ENCODE measurements at regions not wholly inside any gene's neighbourhood (a gene's known extent, or its start where the extent isn't known, plus 50 kb on each side); places are given as distances from the start of the nearest gene placed in this dataset.

DNA sequence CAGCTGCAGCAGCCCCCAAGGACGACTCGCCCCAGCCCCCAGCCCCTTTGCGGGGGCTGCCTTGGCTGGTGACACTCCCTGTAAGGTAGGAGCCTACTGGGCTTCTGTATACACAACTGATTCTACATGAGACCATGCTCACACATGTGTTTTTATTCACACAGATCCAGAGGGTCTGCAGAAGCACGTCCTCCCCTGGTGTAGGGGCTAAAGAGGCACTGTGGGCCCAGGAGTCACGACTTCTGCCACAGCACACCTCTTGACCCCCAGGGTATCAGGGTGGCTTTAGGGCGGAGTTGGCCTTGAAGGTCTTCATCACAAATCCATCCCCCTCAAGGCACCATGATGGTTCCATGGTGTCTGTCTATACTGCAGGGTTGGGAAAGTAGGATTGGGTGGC lies 931.2 kb downstream of the TBC1D22A start:
- DNase-seq (ENCODE audit: low read depth in 3 of 3): no peak

DNA sequence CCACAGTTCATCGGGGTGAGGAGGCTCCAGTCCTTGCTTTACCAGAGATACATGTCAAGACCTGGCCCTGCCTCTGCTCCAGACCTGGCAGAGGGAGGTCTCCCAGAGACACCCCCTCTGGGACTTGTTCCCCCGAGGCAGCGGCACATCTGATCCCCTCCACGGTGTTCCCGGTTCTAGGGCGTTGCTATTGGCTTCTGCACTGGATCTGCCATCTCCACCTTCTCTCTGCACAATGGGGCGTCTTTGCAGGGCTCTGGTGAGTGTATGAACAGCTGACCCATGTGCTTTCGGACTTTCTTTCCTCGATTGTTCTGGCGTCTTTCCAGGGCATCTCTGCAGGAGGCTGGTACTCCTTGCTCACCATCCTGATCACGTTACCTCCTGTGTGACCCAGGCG lies 930.4 kb downstream of the TBC1D22A start:
- no peak for DNase-seq (ENCODE audit: low read depth in 3 of 3)

DNA sequence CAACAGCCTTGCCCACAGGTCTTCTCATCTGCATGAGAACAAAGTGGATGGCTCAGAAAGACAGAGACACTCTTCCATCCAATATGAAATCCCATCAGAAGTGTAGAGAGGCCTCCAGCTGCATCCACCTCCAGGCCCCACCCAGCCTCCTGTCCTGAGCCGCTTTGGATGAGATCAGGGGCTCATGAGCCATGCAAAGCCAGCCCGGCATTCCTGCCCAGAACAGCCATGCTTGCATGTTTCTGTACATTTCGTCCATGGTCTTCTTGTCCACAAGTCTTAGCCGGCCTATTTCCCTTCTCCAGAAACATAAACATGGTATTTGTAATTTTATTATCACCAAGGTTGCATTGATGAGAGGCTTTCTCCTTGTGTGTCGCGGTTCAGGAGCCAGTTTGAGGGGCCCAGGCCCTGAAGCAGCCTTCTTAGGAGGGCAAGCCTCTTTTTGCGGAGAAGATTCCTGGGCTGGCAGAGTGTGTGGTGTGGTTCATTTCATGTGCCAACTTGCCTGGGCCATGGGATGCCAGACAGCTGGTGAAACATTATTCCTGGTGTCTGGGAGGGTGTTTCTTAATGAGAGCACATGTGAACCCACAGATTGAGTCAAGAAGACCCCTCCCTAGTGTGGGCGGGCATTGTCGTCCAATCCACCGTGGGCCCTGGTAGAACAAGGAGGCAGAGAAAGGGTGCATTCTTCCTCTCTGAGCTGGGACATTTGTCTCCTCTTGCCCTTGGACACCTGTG lies 928.9 kb downstream of the TBC1D22A start:
- no peak for DNase-seq (ENCODE audit: low read depth in 3 of 3)

DNA sequence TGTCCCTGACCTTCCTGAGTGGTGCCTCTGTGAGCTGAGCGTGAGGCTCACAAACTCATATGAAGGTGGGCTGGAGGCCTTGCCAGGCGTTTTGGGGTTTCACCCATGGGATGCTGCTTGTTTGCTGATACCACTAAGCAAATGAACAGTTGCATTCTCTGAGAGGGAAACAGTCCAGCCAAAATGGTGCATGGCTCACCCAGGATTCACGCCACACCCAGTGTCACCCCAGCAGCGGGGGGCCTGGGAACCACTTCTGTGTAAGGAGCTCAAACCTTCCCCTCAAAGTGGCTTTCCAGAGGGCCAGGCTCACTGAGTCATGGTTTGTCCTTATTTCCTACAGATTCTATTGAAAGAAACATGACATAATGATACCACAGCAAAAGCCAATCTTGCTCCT lies 928.1 kb downstream of the TBC1D22A start:
- no peak for DNase-seq (ENCODE audit: low read depth in 3 of 3)

DNA sequence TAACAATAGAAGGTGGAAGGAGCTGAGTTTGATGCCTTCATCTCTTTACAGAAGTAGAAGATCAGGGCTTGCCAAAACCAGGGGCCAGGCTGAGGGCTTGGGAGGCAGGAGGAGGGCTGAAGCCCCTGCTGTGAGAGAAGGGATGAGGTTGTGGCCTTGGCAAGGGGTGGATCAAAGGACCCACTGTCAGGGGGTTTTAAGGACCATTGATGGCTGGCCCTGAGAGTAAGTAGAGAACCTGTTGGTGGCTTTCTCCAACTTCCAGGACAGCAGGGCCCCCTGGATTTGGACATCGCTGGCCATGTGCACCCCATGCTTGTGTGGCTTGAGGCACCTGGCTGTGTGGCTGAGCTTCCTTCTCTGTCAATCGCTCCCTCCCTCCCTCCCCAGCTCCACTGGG lies 927.7 kb downstream of the TBC1D22A start:
- no peak for DNase-seq (ENCODE audit: low read depth in 3 of 3)

DNA sequence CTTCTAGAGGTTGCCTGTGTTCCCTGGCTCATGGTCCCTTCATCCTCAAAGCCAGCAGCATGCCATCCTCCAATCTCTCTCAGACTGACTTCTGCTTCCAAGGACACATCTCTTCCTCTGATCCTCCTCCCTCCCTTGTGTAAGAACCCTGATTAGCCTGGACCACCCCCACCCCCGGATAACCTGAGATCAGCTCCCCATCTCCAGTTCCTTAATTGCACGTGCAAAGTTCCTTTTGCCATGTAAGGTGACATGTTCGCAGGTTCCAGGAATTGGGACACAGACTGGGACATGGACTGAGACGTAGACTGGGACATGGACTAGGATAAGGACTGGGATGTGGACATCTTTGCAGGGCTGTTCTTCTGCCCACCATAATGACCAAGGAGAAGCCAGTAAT lies 925.3 kb downstream of the TBC1D22A start:
- DNase-seq (ENCODE audit: low read depth in 3 of 3): no peak

DNA sequence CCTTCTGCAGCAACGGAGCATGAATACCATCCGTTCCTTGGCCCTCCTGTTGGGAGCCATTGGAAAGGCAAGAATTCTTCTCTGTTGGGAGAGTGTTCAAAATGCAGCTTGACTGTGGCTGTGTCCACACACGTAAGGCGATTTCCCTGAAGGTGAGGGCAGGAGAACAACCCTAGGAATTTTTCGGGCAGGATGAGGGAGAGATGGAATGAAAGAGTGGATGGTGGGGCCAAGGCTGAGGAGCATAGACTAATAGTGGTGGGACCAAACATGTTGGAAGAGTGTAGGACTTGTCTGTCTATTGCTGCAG lies 924.9 kb downstream of the TBC1D22A start:
- no peak for DNase-seq (ENCODE audit: low read depth in 3 of 3)

DNA sequence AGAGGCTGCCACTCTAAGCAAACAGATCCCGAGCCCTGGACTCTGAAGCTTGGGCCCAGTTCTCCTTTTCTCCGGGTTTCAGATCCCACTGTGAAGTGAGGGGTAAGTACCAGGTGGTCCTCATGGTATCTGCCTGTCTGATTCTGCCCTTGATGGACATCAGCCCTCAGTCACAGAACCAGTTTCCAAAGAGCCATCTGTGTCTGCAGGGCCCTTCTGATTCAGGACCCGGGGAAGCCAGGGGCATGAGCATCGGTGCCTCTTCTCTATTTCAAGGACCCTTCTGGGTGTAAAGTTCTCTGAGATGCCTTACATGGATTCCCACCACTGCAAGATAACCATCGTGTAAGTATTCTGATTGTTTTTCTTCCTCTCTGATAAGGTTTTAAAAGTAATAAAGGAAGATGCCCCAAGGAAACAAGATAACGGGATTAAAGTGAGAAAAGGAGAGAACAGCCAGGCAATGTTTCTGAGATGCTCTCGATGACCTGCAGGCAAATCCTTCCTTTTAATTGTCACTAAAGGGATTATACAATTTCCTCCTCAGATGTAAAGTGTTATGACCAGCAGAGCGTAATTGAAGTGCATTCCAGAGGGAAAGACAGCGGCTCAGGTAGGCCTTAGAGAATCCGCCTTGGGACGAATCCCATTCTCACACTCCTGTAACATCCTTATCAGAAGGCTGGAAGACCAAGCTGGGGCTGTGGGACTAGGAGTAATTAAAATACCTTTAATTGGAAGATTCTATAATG lies 924.3 kb downstream of the TBC1D22A start:
- no peak for DNase-seq (ENCODE audit: low read depth in 3 of 3)

DNA sequence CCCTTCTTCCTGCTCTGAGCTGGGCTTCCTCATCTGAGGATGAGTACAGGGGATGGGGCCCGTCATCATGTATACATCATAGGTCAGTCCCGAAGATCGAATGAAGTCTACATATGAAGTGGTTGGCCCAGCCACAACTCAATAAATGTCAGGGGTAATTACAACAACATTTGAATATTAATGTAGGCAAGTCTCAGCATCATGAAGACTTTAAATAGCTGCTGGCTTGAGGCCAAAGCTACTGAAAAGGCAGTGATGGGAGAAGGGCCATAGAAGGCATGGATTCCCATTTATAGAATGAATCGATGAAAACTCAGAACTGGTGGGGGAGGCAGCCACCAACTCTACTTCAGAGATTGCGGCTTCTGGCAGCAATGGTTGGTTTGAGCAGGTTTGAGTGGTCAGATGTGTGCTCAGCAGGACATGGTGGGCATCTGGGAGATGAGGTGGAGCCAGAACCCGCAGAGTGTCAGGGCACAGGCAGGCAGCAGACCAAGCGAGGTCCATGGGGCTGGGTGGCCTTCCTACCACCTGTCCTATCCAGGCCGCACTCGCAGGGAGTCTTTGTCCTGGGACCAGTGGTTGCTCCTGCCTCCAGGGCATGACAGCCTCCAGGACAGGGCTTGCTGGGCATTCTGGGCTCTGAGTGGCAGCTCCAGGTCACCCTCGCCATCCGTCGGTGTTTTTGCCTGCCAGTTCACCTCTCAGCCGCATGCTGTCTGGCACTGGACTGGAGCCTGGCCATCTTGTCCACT lies 919.1 kb downstream of the TBC1D22A start:
- DNase-seq (ENCODE audit: low read depth in 3 of 3): no peak

DNA sequence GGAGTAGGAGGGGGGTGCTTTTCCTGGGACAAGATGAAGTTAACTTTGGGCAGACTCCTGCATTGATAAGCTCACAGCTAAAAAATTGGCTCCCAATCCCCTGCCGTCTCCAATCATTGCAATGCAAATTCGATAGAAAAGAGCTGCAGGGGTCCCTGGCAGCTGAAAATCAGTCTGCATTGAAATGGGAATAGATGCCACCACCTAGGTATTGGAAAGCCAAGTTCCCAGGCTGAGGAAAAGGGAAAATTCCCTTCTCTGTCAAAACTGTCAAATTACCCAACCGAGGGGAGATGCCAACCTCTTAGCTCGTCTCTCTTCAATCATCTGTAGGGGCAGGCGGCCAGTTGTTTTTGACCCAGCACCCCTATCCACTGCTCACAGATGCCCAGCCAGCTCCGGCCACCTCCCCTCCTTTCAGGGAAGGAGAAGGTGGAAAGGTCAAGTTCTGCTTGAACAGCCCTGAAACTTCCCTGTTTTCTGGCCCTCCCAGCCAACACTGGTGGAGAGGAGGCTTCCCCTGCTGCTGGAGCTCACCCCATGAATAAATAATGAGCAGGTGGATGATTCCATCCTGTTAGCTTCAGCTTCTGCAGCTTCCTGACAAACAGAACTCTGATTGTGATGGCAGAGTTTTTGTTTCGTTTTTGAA lies 916.3 kb downstream of the TBC1D22A start:
- no peak for DNase-seq (ENCODE audit: low read depth in 3 of 3)

DNA sequence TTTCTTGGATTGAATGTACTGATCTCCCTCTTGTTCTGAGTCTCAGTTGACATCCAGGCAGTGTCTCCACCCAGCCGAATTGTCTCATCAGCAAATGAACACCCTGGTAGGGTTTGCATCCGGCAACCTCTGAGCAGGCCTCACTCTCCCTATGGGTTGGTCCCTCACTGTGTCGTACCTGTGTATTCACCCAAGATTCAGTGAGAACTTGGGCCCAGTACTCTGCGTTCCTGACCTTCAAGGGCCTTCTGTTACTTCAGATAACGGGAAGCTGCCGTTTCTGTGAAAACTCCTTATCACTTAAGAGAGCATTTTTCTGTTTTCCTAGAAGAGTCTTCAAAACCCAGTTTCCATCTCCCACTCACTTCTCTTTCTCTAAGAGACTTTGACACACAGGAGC lies 915.6 kb downstream of the TBC1D22A start:
- DNase-seq (ENCODE audit: low read depth in 3 of 3): no peak

DNA sequence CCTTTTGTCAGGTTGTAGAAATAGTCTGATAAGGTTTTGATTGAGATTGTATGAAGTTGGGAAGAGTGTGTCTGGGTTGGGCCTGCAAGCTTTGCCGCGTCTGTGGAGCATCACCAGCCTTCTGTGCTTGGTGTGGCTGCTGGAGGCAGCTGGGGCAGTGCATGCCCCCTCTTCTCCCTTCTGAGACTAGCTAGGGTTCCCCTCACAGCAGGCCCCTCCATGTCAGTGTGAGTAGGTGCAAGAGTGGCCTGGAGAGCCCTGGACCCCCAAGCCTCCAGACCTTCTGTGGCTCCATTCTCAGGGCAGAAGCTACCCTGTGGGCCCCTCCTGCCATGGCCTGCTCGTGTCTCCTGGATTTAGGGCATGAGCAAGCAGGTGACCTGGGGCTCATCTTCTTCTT lies 914.2 kb downstream of the TBC1D22A start:
- no peak for DNase-seq (ENCODE audit: low read depth in 3 of 3)

DNA sequence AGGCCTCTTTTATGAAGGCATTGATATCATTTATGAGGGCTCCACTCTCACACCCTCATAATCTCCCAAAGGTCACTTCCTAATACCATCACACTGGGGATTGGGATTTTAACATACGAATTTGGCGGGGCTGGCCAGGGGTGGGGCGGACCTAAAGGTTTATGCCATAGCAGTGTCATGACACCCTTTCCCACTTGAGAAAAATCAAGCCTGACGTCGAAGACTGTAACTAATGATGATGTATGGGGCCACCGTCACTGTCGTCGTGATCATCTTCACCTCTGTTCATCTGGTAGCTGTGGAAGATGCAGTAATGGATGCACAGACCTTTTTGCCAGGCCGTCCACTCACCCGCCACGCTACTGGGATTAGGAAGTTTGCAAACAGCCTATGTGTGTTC lies 912.1 kb downstream of the TBC1D22A start:
- no peak for DNase-seq (ENCODE audit: low read depth in 3 of 3)

DNA sequence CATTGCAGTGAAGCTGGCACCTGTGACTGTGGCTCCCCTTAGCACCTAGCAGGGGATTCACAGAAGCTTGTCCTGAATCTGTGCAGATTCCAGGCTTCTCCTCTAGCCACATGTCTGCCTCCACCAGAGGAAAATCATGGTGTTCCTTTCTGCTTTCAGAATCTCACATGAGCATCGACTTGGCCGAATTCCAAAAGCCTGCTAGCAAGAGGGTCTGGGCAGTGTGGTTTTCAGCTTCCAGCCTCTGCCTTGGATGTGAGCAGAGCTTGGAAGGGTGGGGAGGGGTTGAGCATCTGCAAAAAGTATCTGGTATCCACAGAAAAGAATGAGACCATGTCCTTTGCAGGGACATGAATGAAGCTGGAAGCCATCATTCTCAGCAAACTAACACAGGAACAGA lies 911.1 kb downstream of the TBC1D22A start:
- DNase-seq (ENCODE audit: low read depth in 3 of 3): no peak

DNA sequence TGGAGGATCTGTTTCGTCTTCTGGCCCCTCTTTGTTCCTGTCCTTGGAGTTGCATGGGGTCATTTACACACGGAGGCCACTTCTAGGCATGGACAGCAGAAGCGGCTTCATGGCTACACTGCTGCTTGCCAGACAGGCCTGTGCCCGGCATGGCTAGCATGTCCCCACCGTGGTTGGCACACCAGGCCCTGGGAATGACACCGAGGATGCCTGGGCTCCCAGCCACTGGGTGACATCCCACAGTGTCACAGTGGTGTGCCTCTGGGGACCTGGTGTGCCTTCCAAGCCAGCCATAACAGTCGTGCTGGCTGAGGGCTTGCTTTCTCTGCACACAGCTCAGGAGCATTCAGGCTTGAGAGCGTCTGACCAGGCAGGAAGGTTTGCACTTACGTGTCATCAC lies 910.1 kb downstream of the TBC1D22A start:
- DNase-seq (ENCODE audit: low read depth in 3 of 3): no peak

DNA sequence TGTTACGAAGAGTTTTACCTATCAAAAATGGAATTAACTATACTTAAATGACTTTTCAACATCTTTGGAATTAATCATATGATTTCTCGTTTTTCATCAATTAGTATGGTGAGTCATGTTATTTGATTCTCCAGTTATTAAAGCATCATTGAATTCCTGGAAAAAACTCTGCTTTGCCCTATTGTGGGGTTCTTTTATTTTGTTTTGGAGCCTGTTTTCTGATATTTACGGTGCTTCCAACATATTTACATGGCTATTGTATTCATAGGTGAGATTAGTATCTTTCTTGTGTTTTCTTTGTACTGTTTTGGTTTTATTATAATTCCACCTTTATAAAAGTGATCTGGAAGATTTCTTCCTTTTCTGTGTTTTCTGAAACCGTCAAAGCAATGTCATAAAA lies 902.7 kb downstream of the TBC1D22A start:
- DNase-seq (ENCODE audit: low read depth in 3 of 3): no peak

DNA sequence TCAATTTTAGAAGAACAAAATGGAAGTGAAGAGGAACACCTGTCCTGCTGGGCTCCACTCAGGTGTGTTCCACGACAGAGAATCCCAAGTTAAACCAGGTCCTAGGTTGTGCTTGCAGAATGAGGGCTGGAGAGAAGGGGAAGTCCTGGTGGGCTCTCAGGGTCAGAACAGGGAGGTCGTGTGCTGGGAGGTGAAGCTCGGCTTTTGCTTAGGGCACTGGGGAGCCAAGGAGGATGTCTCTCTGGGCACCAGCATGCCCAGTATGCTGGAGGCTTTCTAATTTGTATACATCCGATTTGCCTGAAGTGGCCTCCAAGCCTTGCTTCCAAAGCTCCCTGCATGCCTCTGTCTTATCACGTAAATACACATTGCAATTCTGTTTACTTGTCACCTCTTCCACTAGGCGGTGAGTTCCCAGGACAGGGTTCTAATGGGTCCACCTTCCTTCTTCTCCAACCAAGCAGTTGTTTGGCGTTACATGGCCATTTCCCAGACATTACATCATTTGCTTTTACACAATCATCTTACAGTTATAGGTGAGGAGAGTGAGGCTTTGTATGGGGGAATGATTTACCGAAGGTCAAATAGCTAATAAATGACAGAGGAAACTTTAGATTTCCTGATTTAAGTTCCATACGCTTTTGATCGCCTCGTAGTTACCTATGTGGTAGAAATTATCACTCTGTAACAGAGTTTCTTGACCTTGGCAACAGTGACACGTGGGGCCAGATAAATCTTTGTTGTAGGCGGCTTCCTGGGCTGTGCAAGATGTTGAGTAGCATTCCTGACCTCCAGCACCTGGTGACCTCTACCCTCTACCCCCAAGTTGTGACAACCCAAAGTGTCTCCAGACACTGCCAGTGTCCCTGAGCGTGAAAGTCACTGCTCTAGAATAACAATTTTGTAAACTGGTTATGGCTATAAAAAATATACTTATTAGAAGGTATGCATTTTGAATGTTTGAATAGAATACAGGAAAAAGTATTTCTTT lies 901.5 kb downstream of the TBC1D22A start:
- no peak for DNase-seq (ENCODE audit: low read depth in 3 of 3)

DNA sequence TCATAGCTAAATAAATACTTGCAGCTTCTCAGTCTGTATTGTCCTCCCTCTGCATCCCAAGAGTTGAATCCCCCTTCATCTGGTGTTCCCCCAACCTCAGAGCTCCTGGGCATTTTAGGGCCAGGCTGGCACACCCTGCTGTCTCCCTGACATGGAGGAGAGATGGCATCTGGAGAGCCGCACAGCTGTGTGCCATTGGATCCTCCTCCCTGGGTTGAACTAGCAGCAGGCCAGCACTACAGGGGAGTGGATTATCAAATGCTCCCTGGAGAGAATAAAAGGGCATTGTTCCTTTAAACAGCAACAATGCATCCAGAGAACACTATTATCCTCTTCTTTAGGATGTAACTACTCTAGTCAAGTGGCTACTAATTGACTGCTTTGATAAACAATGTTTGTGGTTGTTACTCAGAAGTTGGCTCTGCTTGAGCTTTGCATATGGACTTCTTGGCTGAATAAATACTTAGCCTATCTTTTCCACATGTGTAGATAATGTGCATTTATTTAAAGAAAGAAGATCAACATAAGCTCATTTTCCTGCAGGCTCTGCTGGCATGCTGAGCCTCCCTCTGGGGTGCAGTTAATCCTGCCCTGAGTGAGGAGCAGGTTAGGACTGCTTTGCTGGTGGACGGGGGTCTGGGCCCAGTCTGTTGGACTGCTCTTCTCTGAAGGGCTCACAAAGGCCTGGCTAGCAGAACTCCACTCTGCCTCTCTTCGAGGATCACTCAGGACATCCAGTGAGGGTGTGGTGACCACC lies 897.2 kb downstream of the TBC1D22A start:
- DNase-seq (ENCODE audit: low read depth in 3 of 3): no peak

DNA sequence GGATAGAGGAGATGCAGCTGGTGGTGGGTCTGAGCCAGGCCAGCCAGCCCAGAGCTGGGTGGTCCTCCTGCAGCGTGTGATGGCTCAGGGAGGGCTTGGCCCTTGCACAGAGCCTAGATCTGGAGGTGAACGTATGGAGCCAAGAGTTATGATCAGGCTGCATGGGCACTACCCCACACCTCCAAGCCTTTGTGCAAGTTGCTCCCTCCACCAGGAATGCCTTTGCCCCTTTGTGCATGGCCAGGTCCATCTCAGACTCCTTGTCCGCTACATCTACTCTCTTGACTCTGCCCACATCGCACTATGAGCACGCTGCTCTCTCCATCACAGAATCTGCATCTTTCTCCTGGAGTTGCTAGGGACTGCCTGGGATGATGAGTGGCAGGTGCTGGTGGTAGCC lies 895.7 kb downstream of the TBC1D22A start:
- no peak for DNase-seq (ENCODE audit: low read depth in 3 of 3)

DNA sequence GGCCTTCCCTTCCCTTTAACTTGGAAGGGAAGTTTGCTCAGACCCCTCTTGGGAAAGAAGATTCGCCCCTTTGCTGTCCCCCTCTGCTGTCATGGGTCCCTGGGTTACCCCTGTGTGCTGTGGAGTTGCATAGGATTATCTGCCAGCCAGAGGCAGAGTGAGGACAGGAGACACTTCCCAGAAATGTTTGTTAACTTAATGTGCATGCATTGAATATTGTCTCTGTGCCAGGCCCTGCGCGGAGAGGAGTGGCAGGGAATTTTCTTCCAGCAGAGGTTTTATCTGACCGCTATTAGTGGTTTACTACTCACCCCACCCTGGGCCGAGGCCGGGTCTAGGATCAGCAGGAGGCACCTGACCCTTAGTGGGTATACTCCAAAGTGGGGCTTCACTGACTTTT lies 894.8 kb downstream of the TBC1D22A start:
- DNase-seq (ENCODE audit: low read depth in 3 of 3): no peak

DNA sequence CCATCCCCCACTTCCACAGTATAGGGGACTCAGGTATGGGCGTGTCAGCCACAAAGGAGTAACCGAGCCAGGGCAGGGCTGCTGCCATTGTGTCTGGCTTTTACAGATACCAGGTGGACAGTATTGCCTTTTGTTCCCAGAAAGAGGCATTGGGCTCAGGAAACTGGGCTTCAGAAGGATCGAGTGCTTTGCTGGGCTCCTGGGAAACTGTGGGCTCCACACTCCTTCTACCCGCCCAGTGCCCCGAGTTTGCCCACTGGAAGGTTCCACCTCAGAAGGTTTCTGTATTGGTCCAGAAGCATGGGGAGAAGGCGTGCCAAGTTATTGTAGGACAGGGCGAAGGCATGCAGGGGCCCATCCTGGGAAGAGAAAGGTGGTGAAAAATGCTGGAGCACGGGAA lies 894.4 kb downstream of the TBC1D22A start:
- DNase-seq (ENCODE audit: low read depth in 3 of 3): no peak

Measured in stimulated activated CD4-positive, alpha-beta T cell treated with anti-CD3 and anti-CD28 coated beads, TNF-alpha, amount 100 ng/mL, for 48 hours (primary cell).